ENCODE measurements at regions not wholly inside any gene's neighbourhood (a gene's known extent, or its start where the extent isn't known, plus 50 kb on each side); places are given as distances from the start of the nearest gene placed in this dataset.

GRCh38 chr1:101728029-101728428 lies 268.7 kb downstream of the OLFM3 start:
- Mint-ChIP-seq H3K4me3 (no peak overlapping the region), H3K27me3 (no peaks in the 10 kb centered on the region), H3K9me3 (no peaks in the 10 kb centered on the region), H3K36me3 (ENCODE audit: low read depth) (no peaks in the 10 kb centered on the region), H3K27ac (no peak overlapping the region), H3K4me1 (ENCODE audit: low read depth) (no peaks in the 10 kb centered on the region)

GRCh38 chr1:101730559-101730958 lies 266.2 kb downstream of the OLFM3 start:
- Mint-ChIP-seq H3K4me3 (no peak overlapping the region), H3K36me3 (ENCODE audit: low read depth) (no peaks in the 10 kb centered on the region), H3K27me3 (no peaks in the 10 kb centered on the region), H3K4me1 (ENCODE audit: low read depth) (no peaks in the 10 kb centered on the region), H3K27ac (no peak overlapping the region), H3K9me3 (no peaks in the 10 kb centered on the region)

- no peak overlapping the region for H3K4me3 Mint-ChIP-seq
- no peaks in the 10 kb centered on the region for H3K4me1 Mint-ChIP-seq (ENCODE audit: low read depth)
- no peaks in the 10 kb centered on the region for H3K9me3 Mint-ChIP-seq
- no peaks in the 10 kb centered on the region for H3K27me3 Mint-ChIP-seq
- no peak overlapping the region for H3K27ac Mint-ChIP-seq
- H3K36me3 Mint-ChIP-seq (ENCODE audit: low read depth), result no peaks in the 10 kb centered on the region
Observed at GRCh38 chr1:101732261-101732660, 264.5 kb downstream of the OLFM3 start.

GRCh38 chr1:101733340-101733739 lies 263.4 kb downstream of the OLFM3 start:
- Mint-ChIP-seq H3K4me3 (no peak overlapping the region), H3K4me1 (ENCODE audit: low read depth) (no peaks in the 10 kb centered on the region), H3K27me3 (no peaks in the 10 kb centered on the region), H3K9me3 (no peaks in the 10 kb centered on the region), H3K27ac (no peak overlapping the region), H3K36me3 (ENCODE audit: low read depth) (no peaks in the 10 kb centered on the region)

GRCh38 chr1:101738475-101738874 lies 258.3 kb downstream of the OLFM3 start:
- Mint-ChIP-seq H3K27me3 (no peaks in the 10 kb centered on the region), H3K4me1 (ENCODE audit: low read depth) (no peaks in the 10 kb centered on the region), H3K27ac (no peak overlapping the region), H3K4me3 (no peak overlapping the region), H3K36me3 (ENCODE audit: low read depth) (no peaks in the 10 kb centered on the region), H3K9me3 (no peaks in the 10 kb centered on the region)

- Mint-ChIP-seq H3K4me3 (no peak overlapping the region), H3K27me3 (no peaks in the 10 kb centered on the region), H3K9me3 (no peaks in the 10 kb centered on the region), H3K4me1 (ENCODE audit: low read depth) (no peaks in the 10 kb centered on the region), H3K27ac (no peak overlapping the region), H3K36me3 (ENCODE audit: low read depth) (no peaks in the 10 kb centered on the region)
Observed at GRCh38 chr1:101739146-101739545, 257.6 kb downstream of the OLFM3 start.

GRCh38 chr1:101739826-101740330 lies 256.8 kb downstream of the OLFM3 start:
- H3K4me3 Mint-ChIP-seq, result no peak overlapping the region
- H3K36me3 Mint-ChIP-seq (ENCODE audit: low read depth), result no peaks in the 10 kb centered on the region
- no peaks in the 10 kb centered on the region for H3K27me3 Mint-ChIP-seq
- H3K4me1 Mint-ChIP-seq (ENCODE audit: low read depth), result no peaks in the 10 kb centered on the region
- no peaks in the 10 kb centered on the region for H3K9me3 Mint-ChIP-seq
- H3K27ac Mint-ChIP-seq, result no peak overlapping the region

GRCh38 chr1:101741910-101742309 lies 254.8 kb downstream of the OLFM3 start:
- no peaks in the 10 kb centered on the region for H3K27me3 Mint-ChIP-seq
- H3K36me3 Mint-ChIP-seq (ENCODE audit: low read depth), result no peaks in the 10 kb centered on the region
- H3K4me3 Mint-ChIP-seq, result no peak overlapping the region

GRCh38 chr1:101742509-101742908 lies 254.2 kb downstream of the OLFM3 start:
- Mint-ChIP-seq H3K36me3 (ENCODE audit: low read depth) (no peaks in the 10 kb centered on the region), H3K27ac (no peak overlapping the region), H3K4me3 (no peak overlapping the region), H3K4me1 (ENCODE audit: low read depth) (no peaks in the 10 kb centered on the region), H3K27me3 (no peaks in the 10 kb centered on the region), H3K9me3 (no peaks in the 10 kb centered on the region)

More at GRCh38 chr1:101741910-101742309, 254.8 kb downstream of the OLFM3 start:
- no peaks in the 10 kb centered on the region for H3K4me1 Mint-ChIP-seq (ENCODE audit: low read depth)
- H3K9me3 Mint-ChIP-seq, result no peaks in the 10 kb centered on the region
- no peak overlapping the region for H3K27ac Mint-ChIP-seq

GRCh38 chr1:101745551-101746270 lies 251.0 kb downstream of the OLFM3 start:
- no peaks in the 10 kb centered on the region for H3K4me1 Mint-ChIP-seq (ENCODE audit: low read depth)
- H3K4me3 Mint-ChIP-seq, result no peak overlapping the region
- no peaks in the 10 kb centered on the region for H3K36me3 Mint-ChIP-seq (ENCODE audit: low read depth)
- H3K9me3 Mint-ChIP-seq, result no peaks in the 10 kb centered on the region
- H3K27ac Mint-ChIP-seq, result no peak overlapping the region
- no peaks in the 10 kb centered on the region for H3K27me3 Mint-ChIP-seq

- Mint-ChIP-seq H3K36me3 (ENCODE audit: low read depth) (no peaks in the 10 kb centered on the region), H3K9me3 (no peaks in the 10 kb centered on the region), H3K27ac (no peak overlapping the region), H3K4me1 (ENCODE audit: low read depth) (no peaks in the 10 kb centered on the region), H3K4me3 (no peak overlapping the region), H3K27me3 (peaks cover 4% of the 10 kb centered on the region)
Observed at GRCh38 chr1:101748077-101748476, 248.6 kb downstream of the OLFM3 start.
